ENCODE measurements at regions not wholly inside any gene's neighbourhood (a gene's known extent, or its start where the extent isn't known, plus 50 kb on each side); places are given as distances from the start of the nearest gene placed in this dataset.

GRCh38 chr9:78479441-78479840 is 182.5 kb downstream of the PSAT1 start:
- BruUV-seq (replicated peaks), result no TSS peak
- TF ChIP-seq CTCF (IDR thresholded peaks at IDR 0.05; ENCODE audit: unreplicated experiment), result no peak
- CTCF ChIA-PET, result no interaction called here
- Mint-ChIP-seq H3K27ac (ENCODE audit: unreplicated experiment) (no peak overlapping the region), H3K4me3 (ENCODE audit: low read depth, unreplicated experiment) (no peak overlapping the region), H3K9me3 (ENCODE audit: low read depth, unreplicated experiment) (peaks cover 5% of the 10 kb centered on the region), H3K4me1 (ENCODE audit: low read depth, unreplicated experiment) (no peaks in the 10 kb centered on the region), H3K27me3 (ENCODE audit: unreplicated experiment) (no peaks in the 10 kb centered on the region), H3K36me3 (ENCODE audit: insufficient read depth, unreplicated experiment) (no peaks in the 10 kb centered on the region)
- DNase-seq, result no peak
- intact Hi-C loops (cut with micrococcal nuclease; ENCODE audit: unreplicated experiment), result no loop called here

GRCh38 chr9:78486661-78487060 is 189.7 kb downstream of the PSAT1 start:
- H3K27me3 Mint-ChIP-seq (ENCODE audit: unreplicated experiment), result no peaks in the 10 kb centered on the region
- no peaks in the 10 kb centered on the region for H3K4me1 Mint-ChIP-seq (ENCODE audit: low read depth, unreplicated experiment)
- no TSS peak for BruUV-seq (replicated peaks)
- H3K4me3 Mint-ChIP-seq (ENCODE audit: low read depth, unreplicated experiment), result no peak overlapping the region
- H3K36me3 Mint-ChIP-seq (ENCODE audit: insufficient read depth, unreplicated experiment), result no peaks in the 10 kb centered on the region
- no peak overlapping the region for H3K27ac Mint-ChIP-seq (ENCODE audit: unreplicated experiment)
- CTCF ChIA-PET, result no interaction called here
- H3K9me3 Mint-ChIP-seq (ENCODE audit: low read depth, unreplicated experiment), result peaks cover 7% of the 10 kb centered on the region
- intact Hi-C loops (cut with micrococcal nuclease; ENCODE audit: unreplicated experiment), result no loop called here
- DNase-seq, result no peak
- no peak for TF ChIP-seq CTCF (IDR thresholded peaks at IDR 0.05; ENCODE audit: unreplicated experiment)

GRCh38 chr9:78490231-78490630 is 193.3 kb downstream of the PSAT1 start:
- no peak for DNase-seq
- no peak overlapping the region for H3K4me3 Mint-ChIP-seq (ENCODE audit: low read depth, unreplicated experiment)
- no peaks in the 10 kb centered on the region for H3K27me3 Mint-ChIP-seq (ENCODE audit: unreplicated experiment)
- no TSS peak for BruUV-seq (replicated peaks)
- H3K36me3 Mint-ChIP-seq (ENCODE audit: insufficient read depth, unreplicated experiment), result no peaks in the 10 kb centered on the region
- TF ChIP-seq CTCF (IDR thresholded peaks at IDR 0.05; ENCODE audit: unreplicated experiment), result no peak
- intact Hi-C loops (cut with micrococcal nuclease; ENCODE audit: unreplicated experiment), result no loop called here
- CTCF ChIA-PET, result no interaction called here
- no peak overlapping the region for H3K27ac Mint-ChIP-seq (ENCODE audit: unreplicated experiment)
- H3K9me3 Mint-ChIP-seq (ENCODE audit: low read depth, unreplicated experiment), result peaks cover 2% of the 10 kb centered on the region
- no peaks in the 10 kb centered on the region for H3K4me1 Mint-ChIP-seq (ENCODE audit: low read depth, unreplicated experiment)

GRCh38 chr9:78491402-78491801 is 194.5 kb downstream of the PSAT1 start:
- DNase-seq, result no peak
- Mint-ChIP-seq H3K4me1 (ENCODE audit: low read depth, unreplicated experiment) (no peaks in the 10 kb centered on the region), H3K27me3 (ENCODE audit: unreplicated experiment) (no peaks in the 10 kb centered on the region), H3K27ac (ENCODE audit: unreplicated experiment) (no peak overlapping the region), H3K36me3 (ENCODE audit: insufficient read depth, unreplicated experiment) (no peaks in the 10 kb centered on the region), H3K9me3 (ENCODE audit: low read depth, unreplicated experiment) (peaks cover 2% of the 10 kb centered on the region), H3K4me3 (ENCODE audit: low read depth, unreplicated experiment) (no peak overlapping the region)
- BruUV-seq (replicated peaks), result no TSS peak
- CTCF ChIA-PET, result no interaction called here
- intact Hi-C loops (cut with micrococcal nuclease; ENCODE audit: unreplicated experiment), result no loop called here
- no peak for TF ChIP-seq CTCF (IDR thresholded peaks at IDR 0.05; ENCODE audit: unreplicated experiment)
